ENCODE measurements at regions not wholly inside any gene's neighbourhood (a gene's known extent, or its start where the extent isn't known, plus 50 kb on each side); places are given as distances from the start of the nearest gene placed in this dataset.

DNA sequence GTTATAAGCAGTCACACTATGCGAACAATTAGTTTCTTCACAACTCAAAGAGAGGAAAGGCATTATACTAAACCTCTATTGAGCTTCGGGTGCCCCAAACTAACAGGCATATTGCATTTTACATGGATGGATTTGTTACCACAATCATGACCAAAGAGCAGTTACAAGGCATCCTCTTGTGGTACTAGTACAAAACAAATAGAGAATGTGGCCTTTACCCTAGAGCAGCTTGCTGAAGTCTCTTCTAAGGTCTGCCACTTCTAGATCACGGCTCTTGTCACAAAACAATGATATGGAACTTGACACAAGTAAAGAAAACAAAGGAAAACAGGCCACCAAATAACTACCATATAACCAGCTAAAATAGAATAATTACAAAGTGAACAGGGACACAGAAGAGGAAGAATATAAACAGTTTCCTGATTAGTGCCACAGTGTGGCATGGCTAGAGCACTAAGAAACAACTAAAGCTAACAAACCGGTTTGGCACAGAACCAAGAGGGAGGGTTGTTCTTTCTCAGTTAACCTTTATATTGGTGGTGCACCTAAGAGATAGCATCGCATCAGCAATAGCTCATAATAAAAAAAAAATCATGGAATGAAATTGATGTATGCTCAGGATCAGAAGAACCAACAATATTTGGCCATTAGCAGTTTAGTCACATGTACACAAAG is 209.7 kb upstream of the ATP2B1 start:
- TF ChIP-seq, protein P1, sequence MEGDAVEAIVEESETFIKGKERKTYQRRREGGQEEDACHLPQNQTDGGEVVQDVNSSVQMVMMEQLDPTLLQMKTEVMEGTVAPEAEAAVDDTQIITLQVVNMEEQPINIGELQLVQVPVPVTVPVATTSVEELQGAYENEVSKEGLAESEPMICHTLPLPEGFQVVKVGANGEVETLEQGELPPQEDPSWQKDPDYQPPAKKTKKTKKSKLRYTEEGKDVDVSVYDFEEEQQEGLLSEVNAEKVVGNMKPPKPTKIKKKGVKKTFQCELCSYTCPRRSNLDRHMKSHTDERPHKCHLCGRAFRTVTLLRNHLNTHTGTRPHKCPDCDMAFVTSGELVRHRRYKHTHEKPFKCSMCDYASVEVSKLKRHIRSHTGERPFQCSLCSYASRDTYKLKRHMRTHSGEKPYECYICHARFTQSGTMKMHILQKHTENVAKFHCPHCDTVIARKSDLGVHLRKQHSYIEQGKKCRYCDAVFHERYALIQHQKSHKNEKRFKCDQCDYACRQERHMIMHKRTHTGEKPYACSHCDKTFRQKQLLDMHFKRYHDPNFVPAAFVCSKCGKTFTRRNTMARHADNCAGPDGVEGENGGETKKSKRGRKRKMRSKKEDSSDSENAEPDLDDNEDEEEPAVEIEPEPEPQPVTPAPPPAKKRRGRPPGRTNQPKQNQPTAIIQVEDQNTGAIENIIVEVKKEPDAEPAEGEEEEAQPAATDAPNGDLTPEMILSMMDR (IDR thresholded peaks at IDR 0.05) = no peak
- no peak for TF ChIP-seq POLR2A (IDR thresholded peaks at IDR 0.05)
